ENCODE measurements at regions not wholly inside any gene's neighbourhood (a gene's known extent, or its start where the extent isn't known, plus 50 kb on each side); places are given as distances from the start of the nearest gene placed in this dataset.

GRCh38 chr2:139813340-139813739 is 1033.2 kb upstream of the NXPH2 start:
- Mint-ChIP-seq H3K4me3 (ENCODE audit: unreplicated experiment) (no peak overlapping the region), H3K9me3 (ENCODE audit: unreplicated experiment) (no peaks in the 10 kb centered on the region), H3K27me3 (ENCODE audit: insufficient read depth, unreplicated experiment) (no peaks in the 10 kb centered on the region), H3K36me3 (ENCODE audit: insufficient read depth, unreplicated experiment) (no peaks in the 10 kb centered on the region), H3K27ac (ENCODE audit: unreplicated experiment) (no peak overlapping the region), H3K4me1 (ENCODE audit: low read depth, unreplicated experiment) (no peaks in the 10 kb centered on the region)
- CTCF ChIA-PET = no interaction called here
- H3K4me1 ChIP-seq = no peaks in the 10 kb centered on the region
- intact Hi-C loops (cut with micrococcal nuclease; ENCODE audit: unreplicated experiment) = no loop called here
- POLR2A ChIA-PET = no interaction called here
- no peaks in the 10 kb centered on the region for H3K27me3 ChIP-seq (replicated peaks; ENCODE audit: control insufficient read depth, insufficient read depth, low read length)
- H3K4me3 ChIP-seq (ENCODE audit: low read depth, low read length) = no peak overlapping the region
- TF ChIP-seq, protein P1, sequence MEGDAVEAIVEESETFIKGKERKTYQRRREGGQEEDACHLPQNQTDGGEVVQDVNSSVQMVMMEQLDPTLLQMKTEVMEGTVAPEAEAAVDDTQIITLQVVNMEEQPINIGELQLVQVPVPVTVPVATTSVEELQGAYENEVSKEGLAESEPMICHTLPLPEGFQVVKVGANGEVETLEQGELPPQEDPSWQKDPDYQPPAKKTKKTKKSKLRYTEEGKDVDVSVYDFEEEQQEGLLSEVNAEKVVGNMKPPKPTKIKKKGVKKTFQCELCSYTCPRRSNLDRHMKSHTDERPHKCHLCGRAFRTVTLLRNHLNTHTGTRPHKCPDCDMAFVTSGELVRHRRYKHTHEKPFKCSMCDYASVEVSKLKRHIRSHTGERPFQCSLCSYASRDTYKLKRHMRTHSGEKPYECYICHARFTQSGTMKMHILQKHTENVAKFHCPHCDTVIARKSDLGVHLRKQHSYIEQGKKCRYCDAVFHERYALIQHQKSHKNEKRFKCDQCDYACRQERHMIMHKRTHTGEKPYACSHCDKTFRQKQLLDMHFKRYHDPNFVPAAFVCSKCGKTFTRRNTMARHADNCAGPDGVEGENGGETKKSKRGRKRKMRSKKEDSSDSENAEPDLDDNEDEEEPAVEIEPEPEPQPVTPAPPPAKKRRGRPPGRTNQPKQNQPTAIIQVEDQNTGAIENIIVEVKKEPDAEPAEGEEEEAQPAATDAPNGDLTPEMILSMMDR (IDR thresholded peaks at IDR 0.05; ENCODE audit: insufficient read depth in 1 of 2, low read depth in 1 of 2, low read length in 1 of 2, severe bottlenecking in 1 of 2, unreplicated experiment in 1 of 2) = no peak
- H3K9me3 ChIP-seq = peaks cover 4% of the 10 kb centered on the region
- H3K36me3 ChIP-seq (ENCODE audit: control insufficient read depth, insufficient read depth, low read length) = no peaks in the 10 kb centered on the region
- DNase-seq = no peak
- BruUV-seq (replicated peaks) = no TSS peak

- no TSS peak for BruUV-seq (replicated peaks)
- CTCF ChIA-PET = no interaction called here
- Mint-ChIP-seq H3K9me3 (ENCODE audit: unreplicated experiment) (no peaks in the 10 kb centered on the region), H3K27ac (ENCODE audit: unreplicated experiment) (no peak overlapping the region), H3K27me3 (ENCODE audit: insufficient read depth, unreplicated experiment) (no peaks in the 10 kb centered on the region), H3K4me3 (ENCODE audit: unreplicated experiment) (no peak overlapping the region), H3K36me3 (ENCODE audit: insufficient read depth, unreplicated experiment) (no peaks in the 10 kb centered on the region), H3K4me1 (ENCODE audit: low read depth, unreplicated experiment) (no peaks in the 10 kb centered on the region)
- no peaks in the 10 kb centered on the region for H3K9me3 ChIP-seq
- no peaks in the 10 kb centered on the region for H3K27me3 ChIP-seq (replicated peaks; ENCODE audit: control insufficient read depth, insufficient read depth, low read length)
- TF ChIP-seq, protein P1 (IDR thresholded peaks at IDR 0.05; ENCODE audit: insufficient read depth in 1 of 2, low read depth in 1 of 2, low read length in 1 of 2, severe bottlenecking in 1 of 2, unreplicated experiment in 1 of 2) = no peak
- DNase-seq = no peak
- H3K4me3 ChIP-seq (ENCODE audit: low read depth, low read length) = no peak overlapping the region
- intact Hi-C loops (cut with micrococcal nuclease; ENCODE audit: unreplicated experiment) = no loop called here
- POLR2A ChIA-PET = no interaction called here
- H3K4me1 ChIP-seq = no peaks in the 10 kb centered on the region
- no peaks in the 10 kb centered on the region for H3K36me3 ChIP-seq (ENCODE audit: control insufficient read depth, insufficient read depth, low read length)
Observed at GRCh38 chr2:139805441-139805840, 1025.3 kb upstream of the NXPH2 start.

DNA sequence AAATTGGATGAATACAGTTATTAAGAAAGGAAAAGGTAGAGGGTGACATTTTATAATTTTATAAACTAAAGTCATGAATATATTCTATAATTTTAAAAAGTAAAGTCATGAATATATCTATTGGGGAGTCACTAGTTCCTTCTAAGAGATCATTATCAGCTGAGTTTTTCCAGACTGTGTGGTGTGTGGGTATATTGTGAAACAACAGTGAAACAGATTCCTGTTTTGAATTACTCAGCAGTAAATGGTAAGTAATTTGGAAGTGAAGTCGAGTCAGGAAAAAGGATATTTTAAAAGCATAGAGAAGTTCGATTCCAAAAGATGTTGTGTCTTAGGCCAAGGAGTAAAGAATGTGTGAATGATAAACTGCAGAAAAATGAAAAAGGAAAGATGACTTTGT is 1018.2 kb upstream of the NXPH2 start:
- H3K4me3 ChIP-seq (ENCODE audit: low read depth, low read length) = no peak overlapping the region
- Mint-ChIP-seq H3K36me3 (ENCODE audit: insufficient read depth, unreplicated experiment) (no peaks in the 10 kb centered on the region), H3K27me3 (ENCODE audit: insufficient read depth, unreplicated experiment) (peaks cover 10% of the 10 kb centered on the region), H3K27ac (ENCODE audit: unreplicated experiment) (no peak overlapping the region), H3K9me3 (ENCODE audit: unreplicated experiment) (no peaks in the 10 kb centered on the region), H3K4me1 (ENCODE audit: low read depth, unreplicated experiment) (no peaks in the 10 kb centered on the region), H3K4me3 (ENCODE audit: unreplicated experiment) (no peak overlapping the region)
- H3K27me3 ChIP-seq (replicated peaks; ENCODE audit: control insufficient read depth, insufficient read depth, low read length) = no peaks in the 10 kb centered on the region
- intact Hi-C loops (cut with micrococcal nuclease; ENCODE audit: unreplicated experiment) = no loop called here
- H3K36me3 ChIP-seq (ENCODE audit: control insufficient read depth, insufficient read depth, low read length) = no peaks in the 10 kb centered on the region
- POLR2A ChIA-PET = no interaction called here
- no peak for DNase-seq
- BruUV-seq (replicated peaks) = no TSS peak
- no peaks in the 10 kb centered on the region for H3K4me1 ChIP-seq
- TF ChIP-seq, protein P1 (IDR thresholded peaks at IDR 0.05; ENCODE audit: insufficient read depth in 1 of 2, low read depth in 1 of 2, low read length in 1 of 2, severe bottlenecking in 1 of 2, unreplicated experiment in 1 of 2) = no peak
- no peaks in the 10 kb centered on the region for H3K9me3 ChIP-seq
- CTCF ChIA-PET = no interaction called here

Data from Caco-2 (cell line).